ENCODE measurements at regions not wholly inside any gene's neighbourhood (a gene's known extent, or its start where the extent isn't known, plus 50 kb on each side); places are given as distances from the start of the nearest gene placed in this dataset.
A peak's percentile ranks its signal among the peaks of the same experiment; 100 is the strongest.

- no peak for DNase-seq
These were observed 618.2 kb upstream of the PCDH10 start for GRCh38 chr4:132530861-132531260.

- DNase-seq = peak in 1 of 51 donors; percentile 1
These were observed 608.8 kb upstream of the PCDH10 start for GRCh38 chr4:132540268-132540667.

DNA sequence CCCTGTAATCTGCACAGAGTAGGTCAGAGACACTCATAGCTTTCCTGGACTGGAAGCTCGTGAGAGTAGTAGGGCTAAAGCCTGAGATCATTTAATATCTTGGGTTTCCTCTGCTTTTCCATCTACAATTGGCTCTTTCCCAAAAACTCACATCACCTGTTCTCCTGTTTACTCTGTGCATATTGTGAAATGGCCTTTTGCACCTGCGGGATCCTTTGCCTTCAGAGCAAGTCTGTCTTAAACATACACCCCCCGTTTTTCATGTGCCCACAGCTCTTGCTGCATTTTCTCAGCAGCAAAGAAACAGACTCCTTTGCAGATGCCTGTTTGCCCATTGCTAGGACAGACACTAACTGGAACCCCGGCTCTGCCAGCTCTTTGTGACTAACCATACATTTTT is 608.3 kb upstream of the PCDH10 start:
- DNase-seq = no peak

GRCh38 chr4:132542228-132542627 is 606.9 kb upstream of the PCDH10 start:
- DNase-seq = no peak

GRCh38 chr4:132548463-132548862 is 600.6 kb upstream of the PCDH10 start:
- no peak for DNase-seq

- no peak for DNase-seq
These were observed 592.8 kb upstream of the PCDH10 start for GRCh38 chr4:132556316-132556715.

GRCh38 chr4:132557660-132558059 is 591.4 kb upstream of the PCDH10 start:
- no peak for DNase-seq

GRCh38 chr4:132564920-132565319 is 584.2 kb upstream of the PCDH10 start:
- DNase-seq = no peak

GRCh38 chr4:132565542-132565941 is 583.6 kb upstream of the PCDH10 start:
- no peak for DNase-seq

- no peak for DNase-seq
These were observed 576.9 kb upstream of the PCDH10 start for GRCh38 chr4:132572210-132572609.

DNA sequence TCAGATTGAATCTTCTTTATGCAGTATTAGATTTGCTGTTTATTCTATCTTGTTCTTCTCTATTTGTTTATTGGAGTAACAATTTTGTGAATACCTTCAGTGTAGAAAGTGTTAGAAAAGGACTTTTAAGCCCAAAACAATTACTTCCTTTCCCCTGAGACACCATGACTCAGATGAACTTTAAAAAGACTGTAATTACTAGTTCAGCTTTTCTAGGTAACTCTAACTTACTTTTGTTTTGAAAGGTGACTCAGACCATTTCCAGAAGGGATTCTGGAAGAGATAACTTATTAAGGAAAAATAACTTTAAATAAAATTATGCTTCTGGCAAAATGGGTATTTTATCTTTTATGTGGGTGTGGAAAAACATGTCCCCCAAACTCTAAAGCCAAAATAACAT is 561.5 kb upstream of the PCDH10 start:
- no peak for DNase-seq

- DNase-seq = no peak
These were observed 556.8 kb upstream of the PCDH10 start for GRCh38 chr4:132592340-132592739.

DNA sequence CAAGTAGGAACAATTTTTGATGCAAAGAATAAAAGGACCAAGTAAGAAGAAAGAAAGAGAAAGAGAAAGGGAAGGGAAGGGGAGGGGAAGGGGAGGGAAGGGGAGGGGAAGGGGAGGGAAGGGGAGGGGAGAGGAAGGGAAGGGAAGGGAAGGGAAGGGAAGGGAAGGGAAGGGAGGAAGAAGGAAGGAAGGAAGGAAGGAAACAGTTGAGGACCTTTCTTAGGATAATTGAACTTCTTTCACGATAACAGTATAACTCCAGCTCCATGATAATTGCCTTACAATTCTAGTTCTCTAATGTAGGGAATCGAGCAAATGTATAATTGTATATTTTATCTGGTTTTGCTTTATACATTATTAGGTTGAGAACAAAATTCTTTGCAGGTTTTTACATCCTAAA is 556.2 kb upstream of the PCDH10 start:
- no peak for DNase-seq

DNA sequence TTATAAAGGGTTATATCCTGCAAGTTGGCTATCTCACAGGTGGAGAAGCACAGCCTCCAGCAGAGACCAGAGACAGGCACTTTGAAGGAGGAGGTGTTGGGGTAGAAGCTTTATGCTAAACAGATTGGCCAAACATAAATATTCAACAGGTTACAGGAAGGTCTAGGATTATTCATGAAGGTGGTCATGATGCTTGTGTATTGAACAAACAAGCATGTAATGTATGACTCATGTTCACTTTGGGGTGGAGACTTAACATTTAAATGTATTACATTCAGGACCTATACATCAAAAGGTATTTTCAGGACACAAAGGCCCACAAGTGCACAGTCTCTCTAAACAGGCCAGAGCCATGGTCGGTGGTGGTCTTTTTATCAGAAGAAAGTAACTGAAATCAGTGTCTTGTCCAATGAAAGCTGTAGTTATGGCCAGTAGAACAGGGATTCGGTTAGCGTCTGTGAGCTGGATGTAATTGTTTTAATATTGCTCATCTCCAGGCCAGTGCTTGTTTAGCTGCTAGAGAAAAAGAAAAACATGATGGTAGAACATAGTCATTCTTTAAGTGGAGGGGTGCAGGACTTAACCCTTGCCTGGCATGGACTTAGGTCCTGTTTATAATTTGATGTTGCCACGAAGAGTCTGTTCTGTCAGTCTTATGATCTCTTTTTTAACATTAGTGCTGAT is 555.2 kb upstream of the PCDH10 start:
- DNase-seq = no peak

DNA sequence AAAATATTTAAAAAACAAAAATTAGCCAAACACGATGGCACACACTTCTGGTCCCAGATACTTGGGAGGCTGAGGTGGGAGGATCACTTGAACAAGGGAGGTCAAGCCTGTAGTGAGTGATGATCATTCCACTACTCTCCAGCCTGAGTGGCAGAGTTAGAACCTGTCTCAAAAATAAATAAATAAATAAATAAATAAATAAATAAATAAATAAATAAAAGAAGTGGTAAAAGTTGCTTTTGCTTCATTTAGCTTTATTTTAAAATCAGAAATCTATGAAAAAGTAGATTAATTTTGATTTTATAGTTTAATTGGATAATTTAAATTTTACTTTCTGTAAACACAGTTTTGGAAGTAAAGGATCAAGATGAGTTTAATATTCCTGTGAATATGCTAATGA is 552.9 kb upstream of the PCDH10 start:
- DNase-seq = no peak

DNA sequence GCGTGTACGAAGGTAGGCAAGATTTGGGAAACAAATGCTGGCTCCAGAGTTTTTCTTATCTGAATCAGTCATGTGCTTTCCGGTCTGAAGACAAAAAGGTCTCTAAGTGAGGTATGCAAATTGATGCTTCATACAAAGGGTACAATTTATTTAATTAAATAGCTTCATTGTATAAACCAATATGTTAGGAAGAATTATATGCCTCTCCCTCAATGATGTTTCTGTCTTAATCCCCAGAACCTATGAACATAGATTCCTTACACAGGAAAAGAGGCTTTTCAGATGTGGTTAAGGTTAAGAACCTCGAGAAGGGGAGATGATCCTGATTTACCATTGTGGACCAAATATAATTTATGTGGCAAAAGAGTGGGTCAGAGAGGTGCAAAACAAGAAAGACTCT is 543.5 kb upstream of the PCDH10 start:
- DNase-seq = no peak

DNA sequence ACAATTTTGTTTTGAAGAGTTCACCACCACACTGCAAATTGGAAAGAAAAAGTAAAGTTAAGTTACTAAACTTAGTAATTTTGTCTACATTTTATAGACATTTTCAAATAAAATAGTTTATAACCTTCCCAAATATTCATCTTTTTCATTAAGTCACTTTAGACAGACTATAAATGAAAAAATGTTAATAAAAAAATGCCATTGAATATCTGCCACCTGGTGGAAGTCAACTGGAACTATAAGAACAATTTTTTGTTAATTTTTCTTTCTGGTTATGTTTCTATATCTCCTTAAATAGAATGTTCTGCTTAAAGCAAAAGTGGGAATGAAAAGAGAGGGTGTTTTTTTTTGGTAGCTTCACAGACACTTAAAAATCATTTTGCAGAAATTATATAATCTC is 534.4 kb upstream of the PCDH10 start:
- no peak for DNase-seq

DNA sequence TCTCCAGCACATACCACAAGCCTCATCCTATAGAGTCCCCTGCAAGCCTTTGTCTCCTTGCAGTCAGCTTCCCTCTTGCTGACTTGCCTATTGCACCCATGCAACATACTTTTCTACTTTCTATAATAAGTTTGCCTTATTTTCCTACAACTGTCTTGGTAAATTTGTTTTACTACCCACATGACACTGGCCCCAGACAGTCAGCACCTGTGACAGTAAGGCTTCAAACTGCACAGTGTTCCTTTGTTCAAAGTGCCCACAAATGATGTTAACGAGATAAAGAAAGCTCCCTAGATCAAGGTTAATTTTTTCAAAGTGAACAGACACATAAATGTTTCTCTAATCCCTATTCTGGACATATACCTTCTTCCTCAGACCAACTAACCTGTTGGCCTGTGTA is 529.1 kb upstream of the PCDH10 start:
- DNase-seq = no peak

DNA sequence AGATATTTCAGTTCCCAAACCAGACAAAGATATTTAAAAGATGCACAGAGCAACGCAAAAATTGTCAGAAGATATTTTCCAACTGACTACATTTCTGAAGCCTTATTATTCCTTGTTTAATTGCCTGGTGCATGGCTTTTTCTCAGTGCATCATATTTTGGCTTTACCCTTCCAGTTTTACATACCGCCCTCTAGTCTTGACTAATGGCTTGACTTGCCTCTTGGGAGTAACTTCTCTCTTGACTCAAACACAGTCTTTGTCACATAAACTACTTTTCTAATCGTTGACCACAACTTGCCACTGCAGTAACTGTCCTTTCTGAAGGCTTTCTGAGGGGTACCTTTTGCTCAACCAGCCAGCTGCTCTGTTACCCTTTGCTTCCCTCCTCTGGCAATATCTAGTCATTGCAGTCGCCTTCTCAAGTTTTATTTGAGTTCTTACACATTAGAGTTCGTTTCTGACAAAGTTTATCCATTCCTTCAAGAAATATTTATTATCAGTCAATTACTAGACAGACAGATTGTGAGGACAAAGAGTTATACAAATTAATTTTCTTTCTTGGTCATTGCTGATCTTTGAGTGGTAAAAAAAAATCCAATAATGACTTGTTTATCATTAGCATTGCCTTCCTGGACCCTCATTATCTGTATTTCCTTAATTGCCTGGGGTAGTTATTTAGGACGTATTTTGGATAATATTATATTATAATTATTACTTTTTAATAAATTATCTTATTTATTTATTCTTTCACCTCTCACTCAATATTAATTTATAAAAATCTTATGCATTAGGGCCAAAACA is 506.9 kb upstream of the PCDH10 start:
- peak in 10 of 51 donors; percentile 0 to 27 (median 1) for DNase-seq

DNA sequence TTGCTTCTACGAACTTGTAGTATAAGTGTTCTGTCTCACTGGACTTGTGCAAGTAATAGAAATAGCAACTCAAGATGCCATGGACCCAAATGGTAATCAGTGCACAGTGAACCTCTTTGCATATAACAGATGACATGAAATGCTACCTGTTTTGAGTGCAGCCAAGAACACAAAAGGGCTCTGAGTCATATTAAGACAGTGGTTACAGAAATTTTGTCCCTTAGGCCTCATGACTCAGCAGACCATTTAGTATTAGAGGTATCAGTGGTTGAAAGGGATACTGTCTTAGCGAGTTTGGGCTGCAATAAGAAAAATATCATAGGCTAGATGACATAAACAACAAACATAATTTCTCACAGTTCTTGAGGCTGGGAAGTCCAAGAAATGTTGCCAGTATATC is 502.9 kb upstream of the PCDH10 start:
- DNase-seq = no peak

GRCh38 chr4:132651196-132651595 is 497.9 kb upstream of the PCDH10 start:
- DNase-seq = no peak

DNA sequence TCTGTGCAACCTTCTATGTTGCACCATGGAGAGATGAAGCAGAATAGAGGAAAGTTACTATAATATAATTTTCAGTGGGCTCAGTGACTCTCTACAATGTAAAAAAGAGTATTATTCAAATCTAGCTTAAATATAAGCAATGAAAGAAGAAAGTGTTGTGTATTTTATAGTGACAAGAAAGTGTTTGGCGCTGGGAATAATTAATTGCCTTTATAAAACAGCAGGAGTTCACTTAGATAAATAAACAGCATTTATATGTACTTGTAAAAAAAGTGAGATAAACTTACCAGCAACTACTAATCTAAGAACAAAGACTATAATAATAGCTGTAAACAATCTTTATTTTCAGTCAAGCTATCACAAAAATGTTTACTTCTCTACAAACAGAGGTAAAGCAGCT is 488.9 kb upstream of the PCDH10 start:
- no peak for DNase-seq

DNA sequence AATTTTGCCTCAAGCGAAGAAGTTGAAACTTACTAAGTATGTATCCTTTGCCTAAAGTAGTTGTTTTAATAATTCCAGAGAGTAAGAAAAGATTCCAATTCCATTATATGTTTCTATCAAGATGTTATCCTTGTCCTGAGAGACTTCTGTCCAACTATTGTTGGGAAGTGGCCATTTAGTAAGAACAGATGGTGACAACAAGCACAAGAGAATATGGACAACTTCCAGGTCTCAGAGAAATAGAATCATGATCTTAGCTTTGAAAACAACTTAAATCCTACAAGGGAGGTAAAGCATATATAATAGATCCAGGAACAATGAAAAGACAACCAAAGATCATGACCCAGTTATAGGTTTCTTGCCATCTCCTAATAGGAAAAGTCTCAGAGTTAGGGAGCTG is 486.6 kb upstream of the PCDH10 start:
- DNase-seq = no peak

Data from hypothalamus (tissue), 51 donors.